Urothelium cell line (cell line): ENCODE measurements at regions not wholly inside any gene's neighbourhood (a gene's known extent, or its start where the extent isn't known, plus 50 kb on each side); places are given as distances from the start of the nearest gene placed in this dataset.

ENCODE experiments used
- DNase-seq: peaks from one replicate; pipeline ENCODE4 v3.0.0; 2011; ENCODE audit warnings: low spot score, mixed read lengths
- FAIRE-seq: peaks from 2 replicates; lab custom pipeline; 2011; peaks lifted over from hg19 to GRCh38; lab: Jason Lieb, UNC

DNA sequence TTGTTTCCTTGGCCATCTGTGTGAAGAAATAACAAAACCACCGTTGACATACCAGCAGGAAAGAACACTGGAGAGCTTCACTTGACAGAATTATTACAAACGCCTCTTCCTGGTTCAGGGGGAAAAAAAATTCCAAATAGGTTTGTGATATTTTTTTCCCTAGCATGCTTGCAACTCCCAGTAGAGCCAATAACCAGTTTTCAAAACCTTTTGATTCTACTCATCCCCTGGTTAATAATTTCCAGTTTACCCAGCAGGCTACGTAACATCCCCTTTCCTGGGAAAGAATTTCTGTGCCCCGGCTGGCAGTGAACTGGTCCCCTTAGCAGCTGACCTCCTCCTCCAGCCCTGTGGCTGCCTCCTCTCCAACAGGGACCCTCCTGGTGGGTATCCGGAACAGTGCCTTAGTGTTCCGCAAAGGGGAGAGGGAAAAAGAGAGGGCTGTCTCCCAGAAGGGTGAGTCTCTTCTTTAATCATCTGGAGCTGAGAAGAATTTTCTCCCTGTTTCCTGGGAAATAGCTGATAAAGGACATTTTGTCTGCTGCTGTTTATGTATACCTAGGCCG is 72.8 kb upstream of the BOD1 start:
- DNase-seq (no peak), FAIRE-seq (no peak)

DNA sequence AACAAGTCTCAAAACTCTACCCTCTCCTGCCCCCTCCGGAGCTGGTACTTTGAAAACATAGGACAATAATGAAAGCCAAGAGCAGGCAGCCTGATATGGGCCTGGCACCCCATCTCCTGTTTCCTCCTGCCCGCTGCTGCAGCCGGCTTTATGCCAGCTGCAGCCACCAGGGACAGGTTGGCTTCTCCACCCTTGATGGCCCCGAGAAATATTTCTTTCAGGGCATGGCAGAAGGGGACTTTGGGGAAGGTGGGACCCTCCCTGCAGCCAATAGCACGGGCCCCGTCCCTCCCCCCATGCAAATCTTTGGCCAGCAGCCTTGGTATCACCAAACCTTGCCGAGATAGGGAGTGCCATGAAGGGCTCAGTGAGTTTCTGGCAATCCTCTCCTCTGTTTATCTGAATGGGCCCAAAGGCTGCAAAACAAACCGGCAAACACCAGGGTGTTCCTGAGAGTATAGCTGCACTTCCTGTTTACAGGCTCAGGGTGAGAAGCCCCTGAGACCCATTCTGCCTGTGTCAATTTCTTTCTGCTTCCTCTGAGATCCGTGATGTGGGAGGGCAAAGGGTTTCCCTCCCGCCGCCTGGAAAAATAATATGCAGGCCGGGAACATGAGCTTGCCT is 73.4 kb upstream of the BOD1 start:
- DNase-seq (no peak), FAIRE-seq (no peak)

DNA sequence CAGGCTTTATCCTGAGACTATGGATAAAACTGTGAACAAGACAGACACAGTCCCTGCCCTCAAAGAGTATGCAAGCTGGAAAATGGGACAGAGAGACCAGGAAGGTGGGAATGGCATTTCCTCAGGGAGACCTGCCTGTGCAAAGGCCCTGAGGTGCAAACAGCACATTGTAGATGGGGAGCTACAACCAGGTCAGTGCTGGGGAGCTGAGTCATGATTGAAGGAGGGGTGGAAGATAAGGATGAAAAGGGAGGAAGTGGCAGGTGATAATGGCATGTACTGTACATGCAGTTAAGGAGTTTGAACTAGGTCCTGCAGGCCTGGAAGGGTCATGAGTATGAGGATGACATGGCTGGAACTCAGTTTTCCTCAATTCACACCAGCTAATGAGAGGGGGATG is 75.5 kb upstream of the BOD1 start:
- no peak for DNase-seq
- FAIRE-seq: no peak

DNA sequence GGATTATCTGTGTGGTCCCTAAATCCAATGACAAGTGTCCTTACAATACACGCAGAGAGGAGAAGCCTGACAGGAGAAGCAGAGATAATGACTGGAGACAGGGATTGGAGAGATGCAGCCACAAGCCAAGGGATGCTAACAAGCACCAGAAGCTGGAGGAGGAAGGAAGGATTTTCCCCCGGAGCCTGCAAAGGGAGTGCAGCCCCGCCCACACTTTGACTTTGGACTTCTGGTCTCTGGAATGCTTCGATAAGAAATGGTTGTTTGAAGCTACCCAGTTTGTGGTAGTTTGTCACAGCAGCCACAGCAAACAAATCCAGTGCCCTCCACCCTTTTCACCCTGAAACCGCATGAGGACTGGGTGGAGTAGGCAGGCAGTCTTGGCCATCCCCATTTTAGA is 77.2 kb upstream of the BOD1 start:
- FAIRE-seq (no peak), DNase-seq (no peak)

DNA sequence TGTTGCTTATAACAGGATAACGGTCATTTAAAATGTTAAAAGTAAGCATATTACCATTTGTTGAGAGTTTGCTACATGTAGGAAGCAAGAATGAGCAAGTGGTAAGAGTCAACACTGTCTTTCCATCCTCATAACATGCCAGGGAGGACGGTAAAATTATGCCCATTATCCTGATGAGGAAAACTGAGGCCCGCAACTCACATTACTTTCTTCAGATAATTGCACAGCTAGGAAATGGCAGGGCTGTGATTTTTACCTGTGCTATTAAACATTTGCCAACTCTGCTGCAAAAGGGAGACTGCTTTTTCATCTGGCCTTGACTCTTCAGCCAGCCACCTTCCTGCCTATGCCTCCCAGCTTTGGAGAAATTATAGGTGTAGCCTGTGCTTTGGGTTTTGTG is 79.8 kb upstream of the BOD1 start:
- no peak for DNase-seq
- no peak for FAIRE-seq

DNA sequence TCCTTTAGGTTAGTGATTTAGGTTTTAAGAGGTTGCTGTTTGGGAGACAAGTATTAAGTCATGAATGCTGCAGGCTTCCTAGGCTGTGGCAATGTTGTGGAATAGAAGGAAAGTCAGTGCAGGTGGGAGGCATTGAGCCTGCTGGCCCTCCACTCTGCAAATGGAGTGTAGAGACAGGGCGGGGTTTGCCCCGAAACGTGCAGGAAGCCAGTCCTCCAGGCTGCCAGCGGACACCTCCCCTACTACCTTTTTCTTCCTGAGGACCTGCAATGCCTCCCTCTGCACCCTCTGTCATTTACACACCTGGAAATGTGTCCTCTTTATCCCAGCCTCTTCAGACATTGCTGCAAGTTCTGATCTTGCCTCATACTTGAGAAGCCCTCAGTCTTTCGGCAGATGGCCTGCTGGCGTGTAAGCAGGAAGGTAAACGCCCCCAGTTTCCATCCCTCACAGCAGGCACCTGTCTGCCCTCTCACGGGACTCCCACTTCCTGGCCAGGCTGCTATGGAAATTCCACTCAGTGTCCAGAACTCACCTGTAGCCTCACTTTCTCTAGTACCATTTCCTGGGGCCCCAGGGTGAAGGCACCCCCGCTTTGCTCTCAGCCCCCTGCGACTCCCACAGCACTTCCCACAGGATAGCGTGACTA is 81.6 kb upstream of the BOD1 start:
- FAIRE-seq (no peak), DNase-seq (no peak)

DNA sequence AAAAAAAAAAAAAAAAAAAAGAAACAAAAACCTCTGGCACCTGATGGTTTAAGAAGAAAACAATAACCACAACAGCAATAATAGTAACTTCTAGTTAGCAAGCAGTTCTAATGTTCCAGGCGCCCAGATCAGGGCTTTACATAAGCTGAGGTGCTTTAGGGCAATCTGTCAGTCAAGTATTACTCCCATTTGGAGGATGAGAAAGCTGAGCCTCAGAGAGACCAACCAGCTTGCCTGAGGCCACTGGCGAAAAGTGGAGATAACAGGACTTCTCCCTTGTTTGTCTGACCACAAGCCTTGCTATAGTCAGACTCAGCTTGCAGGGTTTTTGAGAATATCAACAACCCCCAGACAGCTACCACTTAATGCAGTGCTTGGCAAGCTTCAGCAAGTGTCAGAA is 83.5 kb upstream of the BOD1 start:
- no peak for FAIRE-seq
- no peak for DNase-seq

DNA sequence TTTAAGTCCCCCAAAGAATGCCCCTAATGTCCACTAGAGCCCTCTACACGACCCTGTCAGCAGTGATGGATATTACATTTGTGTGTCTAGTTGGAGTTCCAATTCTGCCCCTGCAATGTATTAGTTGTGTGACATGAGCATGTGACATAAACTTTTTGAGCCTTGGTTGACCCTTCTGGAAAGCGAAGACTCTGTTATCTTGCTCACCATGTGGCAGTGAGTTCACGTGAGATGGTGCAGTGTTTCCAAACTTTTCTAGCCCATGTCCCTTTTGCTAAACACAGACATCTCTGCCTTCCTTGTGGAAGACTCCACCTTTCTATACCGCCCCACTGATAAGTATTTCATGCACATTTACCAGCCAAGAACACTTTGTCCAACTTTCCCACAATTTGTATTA is 87.0 kb upstream of the BOD1 start:
- FAIRE-seq: no peak
- DNase-seq: no peak

DNA sequence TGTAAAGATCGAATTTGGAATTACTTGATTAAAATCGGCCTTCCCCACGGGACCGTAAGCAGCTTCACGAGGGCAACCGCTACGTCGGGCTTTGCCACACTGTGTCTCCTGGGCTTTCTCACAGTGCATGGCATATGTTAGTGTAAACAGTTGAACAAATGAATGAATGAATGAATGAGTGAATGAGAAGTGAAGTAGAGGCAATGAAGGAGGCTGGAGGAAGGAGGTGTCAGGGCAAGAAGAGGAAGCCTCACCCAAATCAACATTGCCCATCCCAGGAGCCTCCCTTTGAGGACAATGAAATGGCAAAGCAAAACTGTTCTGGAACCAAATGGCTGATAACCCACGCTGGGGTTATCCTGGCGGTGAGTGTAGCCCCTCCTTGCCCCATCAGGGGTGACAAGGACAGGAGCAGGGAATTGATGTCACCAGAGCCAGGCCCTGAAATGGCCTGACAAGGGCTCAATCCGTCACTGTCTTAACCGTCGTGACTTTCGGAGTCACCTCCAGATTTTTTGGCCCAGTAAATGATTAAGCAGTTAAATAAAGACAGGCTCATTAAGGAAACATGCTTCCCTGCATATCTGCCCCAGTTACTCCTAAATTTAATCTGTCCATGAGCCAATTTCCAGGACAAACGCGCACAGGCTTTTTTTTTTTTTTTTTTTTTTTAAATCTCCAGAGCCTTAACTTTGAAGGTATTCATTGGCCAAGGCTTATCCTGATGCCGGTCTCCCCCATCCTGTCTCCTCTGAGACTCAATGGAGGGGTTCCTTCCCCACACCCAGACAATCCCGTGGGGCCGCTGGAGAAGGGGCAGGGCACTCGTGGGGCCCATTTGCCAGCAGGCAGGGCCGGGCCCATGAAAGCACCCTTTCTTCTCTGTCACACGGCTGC is 88.4 kb upstream of the BOD1 start:
- DNase-seq: no peak
- FAIRE-seq: no peak

DNA sequence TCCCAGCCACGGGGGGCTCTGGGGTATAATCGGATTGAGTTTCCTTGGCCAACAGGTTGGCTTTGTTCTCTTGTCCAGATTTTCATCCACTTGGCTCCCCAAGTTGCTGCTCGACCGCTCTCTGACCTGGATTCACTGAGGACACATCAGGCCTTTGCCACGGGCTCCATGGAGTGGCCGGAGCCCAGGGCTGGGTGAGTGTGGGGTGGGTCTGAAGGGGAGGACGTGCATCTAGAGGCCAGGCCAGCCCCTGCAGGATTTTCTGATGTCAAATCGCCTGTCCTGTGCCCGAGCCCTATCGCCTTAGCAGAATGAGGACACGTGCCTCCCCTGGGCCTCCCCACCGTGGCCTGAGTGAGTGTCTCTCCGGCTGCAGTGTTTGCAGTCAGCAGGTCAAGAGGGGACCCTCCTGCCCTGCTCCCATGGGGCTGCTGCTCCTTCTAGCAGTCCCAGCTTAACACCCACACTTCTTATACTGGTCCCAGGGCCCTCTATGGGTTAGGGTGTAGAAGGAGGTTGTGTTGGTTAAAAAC is 89.1 kb upstream of the BOD1 start:
- DNase-seq (no peak), FAIRE-seq (no peak)

DNA sequence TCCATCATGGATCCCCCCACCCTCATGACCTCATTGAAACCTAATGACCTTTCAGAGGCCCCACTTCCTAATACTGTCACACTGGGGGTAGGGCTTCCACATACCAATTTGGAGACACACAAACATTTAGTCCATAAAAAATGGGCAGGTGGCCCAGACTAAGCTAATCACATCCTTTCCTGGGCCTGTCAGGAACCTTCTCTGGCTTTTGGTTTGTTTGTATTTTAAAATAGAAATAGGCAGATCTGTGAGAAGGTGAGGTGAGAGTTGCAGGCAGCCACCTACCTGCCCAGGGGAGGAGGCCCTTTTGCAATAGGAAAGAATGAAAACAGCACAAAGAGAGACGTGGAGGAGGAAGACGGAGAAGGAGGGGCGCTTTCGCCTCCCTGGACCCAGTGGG is 90.2 kb upstream of the BOD1 start:
- FAIRE-seq (no peak), DNase-seq (no peak)

DNA sequence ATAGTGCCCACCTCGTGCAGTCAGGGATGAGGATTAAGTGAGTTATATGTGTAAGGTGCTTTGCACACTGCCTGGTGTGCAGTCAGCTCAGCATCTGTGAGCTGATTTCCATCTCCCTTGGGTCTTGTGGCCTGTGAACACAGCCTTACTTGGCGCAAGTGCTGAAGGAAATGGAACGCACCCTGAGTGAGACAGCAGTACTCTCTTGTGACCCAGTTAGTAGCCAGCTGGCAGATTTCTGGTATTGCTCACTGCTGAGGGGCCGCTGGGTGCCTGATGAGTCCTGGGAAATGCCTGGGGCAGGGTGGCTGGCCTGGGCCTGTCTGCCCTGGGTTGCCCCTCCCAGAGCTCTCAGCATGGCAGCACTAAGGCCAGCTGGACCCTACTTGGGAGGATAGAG is 90.9 kb upstream of the BOD1 start:
- FAIRE-seq (no peak), DNase-seq (no peak)

DNA sequence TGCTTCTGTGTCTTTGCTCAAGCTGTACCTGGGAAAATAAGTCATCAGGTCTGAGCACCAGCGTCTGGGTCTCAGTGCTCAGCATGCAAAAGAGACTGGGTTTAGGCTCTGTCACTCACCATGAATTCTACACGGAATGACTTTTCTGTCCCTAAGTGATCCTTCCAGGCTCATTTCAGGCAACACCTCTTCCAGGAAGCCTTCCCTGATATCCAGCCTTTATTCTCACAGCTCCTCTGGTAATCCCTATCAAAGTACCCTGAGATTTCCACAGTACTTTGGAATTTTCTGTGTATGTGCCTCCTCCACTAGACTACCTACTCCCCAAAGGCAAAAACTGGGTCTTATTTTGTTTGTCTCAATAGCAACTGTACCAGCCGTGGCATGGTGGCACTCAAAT is 92.7 kb upstream of the BOD1 start:
- FAIRE-seq (no peak), DNase-seq (no peak)

DNA sequence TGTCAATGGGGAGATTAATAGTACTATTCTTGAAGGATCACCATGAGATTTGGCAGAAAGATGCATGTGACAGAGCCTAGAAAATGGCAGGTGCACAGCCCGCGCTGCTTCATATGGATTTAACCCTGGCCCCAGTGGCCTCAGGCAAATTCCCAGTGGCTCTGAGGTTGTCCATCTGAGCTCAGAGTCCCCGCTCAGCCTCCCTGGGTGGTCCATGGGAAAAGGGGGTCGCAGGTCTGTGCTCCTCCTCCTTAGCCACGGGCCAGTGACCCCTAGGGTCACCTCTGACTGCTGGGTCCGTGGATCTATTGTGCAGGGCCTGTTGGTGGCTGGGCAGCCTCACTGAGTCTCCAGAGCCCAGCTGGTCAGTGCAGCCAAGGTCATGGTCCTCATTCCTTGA is 93.3 kb upstream of the BOD1 start:
- no peak for FAIRE-seq
- DNase-seq: no peak

DNA sequence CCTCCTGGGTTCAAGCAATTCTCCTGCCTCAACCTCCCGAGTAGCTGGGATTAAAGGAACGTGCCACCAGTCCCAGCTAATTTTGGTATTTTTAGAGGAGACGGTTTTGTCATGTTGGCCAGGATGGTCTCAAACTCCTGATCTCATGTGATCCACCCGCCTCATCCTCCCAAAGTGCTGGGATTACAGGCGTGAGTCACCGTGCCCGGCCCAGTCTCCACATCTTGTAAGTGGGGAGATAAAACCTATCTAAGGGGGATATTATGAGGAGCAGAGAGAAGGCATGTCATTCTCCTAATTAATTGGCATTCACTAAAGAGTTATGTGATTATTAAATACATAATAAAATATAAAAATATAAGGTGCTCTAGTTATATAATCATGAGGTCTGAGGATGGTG is 94.1 kb upstream of the BOD1 start:
- no peak for FAIRE-seq
- DNase-seq: no peak

DNA sequence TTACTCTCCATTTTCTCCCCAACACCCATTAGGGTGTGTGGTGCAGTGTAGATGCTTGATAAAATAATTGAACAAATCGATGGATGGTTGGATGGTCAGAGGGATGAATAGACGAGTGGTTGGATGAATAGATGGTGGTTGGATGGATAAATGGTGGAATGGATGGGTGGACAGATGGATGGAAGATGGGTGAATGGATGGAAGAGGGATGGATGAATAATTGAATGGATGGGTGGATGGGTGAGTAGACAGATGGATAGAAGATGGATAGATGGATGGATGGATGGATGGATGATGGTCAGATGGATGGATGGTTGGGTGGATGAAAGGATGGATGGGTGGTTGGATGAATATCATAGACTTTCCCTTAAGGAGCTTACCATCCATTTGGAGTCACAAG is 95.0 kb upstream of the BOD1 start:
- FAIRE-seq: no peak
- DNase-seq: no peak

DNA sequence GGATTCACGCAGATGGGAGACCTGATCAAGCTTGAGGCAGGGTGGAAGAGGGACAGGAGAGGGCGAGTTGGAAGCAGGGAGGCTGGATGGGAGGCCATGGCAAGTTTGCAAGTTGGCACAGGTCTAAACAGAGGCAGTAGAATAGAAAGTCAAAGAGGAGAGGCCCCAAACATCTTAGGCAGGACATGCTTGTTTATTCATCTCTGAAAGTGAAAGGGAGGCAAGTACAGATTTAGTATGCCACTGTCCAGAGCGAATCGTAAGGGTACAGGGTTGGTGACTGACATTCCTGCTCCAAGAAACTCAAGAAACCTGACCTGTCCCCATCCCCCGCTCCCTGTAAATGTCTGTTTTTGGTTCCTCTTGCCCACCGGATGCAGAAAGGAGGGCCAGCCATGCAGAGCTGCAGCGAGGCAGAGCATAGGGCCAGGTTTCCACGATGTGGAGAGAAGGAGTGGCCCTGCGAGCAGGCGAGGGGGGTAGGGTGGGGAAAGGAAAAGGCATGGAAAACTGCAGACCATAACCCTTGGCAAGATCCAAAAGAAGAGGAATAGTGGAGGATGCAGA is 96.2 kb upstream of the BOD1 start:
- no peak for DNase-seq
- FAIRE-seq: no peak

DNA sequence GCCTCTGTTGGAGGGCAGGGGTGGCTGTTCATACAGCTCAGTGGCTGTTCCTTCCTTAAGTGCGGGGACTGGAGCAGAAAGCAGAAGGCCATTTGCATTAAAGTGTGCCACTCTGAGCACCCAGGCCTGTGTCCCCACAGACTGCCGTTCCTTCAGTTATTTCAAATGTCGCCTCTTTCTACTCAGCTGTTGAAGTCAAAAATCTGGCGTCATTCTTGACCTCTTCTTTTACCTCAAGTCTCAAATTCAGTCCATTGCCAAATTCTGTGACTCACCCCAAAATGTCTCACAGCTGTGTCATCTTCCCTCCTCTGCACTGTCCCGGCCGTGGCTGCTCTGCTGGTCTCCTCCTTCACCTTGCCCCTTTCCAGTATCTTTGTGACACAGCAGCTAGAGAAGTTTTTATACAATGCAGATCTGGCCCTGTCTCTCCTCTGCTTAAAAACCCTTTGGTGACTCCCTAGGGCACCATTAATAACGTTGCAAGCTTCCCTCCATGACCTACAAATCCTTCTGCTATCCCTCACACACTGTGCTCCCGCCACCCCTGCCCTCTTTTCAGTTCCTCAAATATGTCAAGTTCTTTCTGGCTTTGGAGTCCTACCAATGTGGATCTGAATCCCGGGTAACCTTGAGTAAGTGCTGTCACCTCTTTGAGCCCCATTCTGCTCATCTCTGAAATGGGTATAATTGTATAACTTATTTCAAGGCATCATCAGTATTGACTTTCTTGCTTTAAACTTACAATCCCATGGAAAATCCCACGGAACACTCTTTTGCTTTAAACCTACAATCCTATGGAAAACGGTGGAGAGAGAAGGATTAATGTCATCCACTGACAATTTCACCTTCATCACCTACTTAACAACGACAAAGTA is 98.3 kb upstream of the BOD1 start:
- DNase-seq (peak; percentile 81), FAIRE-seq (no peak)

DNA sequence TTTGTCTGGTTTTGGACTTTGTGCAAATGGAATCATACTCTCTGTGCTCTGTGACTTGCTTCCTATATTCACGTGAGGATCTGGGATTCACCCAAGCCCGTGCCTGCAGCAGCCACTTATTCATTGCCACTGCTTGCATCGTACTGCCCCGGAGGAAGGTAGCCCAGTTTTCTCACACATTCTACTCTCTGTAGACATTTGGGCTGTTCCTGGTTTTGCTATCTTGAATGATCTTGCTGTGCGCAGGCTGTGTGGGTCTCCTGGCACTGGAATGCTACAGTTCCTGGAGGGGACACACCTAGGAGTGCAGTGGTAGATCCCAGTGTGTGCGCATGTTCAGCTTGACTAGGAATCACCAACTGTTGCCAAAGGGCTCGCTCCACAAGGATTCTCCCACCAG is 99.2 kb upstream of the BOD1 start:
- no peak for FAIRE-seq
- DNase-seq: no peak

DNA sequence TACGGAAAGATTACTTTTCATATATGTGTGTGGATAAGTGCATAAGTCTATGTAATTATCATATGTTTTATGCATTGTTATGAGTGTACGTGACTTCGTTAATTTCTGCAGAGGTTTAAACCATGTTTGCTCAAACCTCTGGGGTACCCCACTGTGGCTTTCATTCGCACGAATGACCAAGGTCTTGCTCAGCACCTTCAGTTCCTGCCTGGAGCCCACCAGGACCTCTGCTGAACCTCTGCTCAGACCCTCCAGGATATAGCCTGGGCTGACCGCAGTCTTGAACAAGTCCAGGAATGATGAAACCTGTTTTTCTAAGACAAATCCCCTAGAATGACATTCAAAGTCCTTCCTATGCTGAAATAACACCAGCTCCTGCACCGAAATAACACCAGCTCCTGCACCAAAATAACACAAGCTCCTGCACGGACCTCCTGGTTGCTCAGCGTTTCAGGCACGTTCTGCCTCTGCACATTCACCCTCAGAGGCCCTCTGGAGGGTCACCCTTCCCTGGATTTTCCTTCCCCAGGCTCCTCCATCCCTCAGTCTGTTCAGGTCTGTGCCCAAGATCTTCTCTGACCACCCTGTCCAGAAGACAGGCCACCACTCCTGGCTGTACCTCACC is 99.7 kb upstream of the BOD1 start:
- DNase-seq: no peak
- no peak for FAIRE-seq
